COLO829 (cell line): ENCODE measurements at regions not wholly inside any gene's neighbourhood (a gene's known extent, or its start where the extent isn't known, plus 50 kb on each side); places are given as distances from the start of the nearest gene placed in this dataset.
"Not testable (repeated sequence)": the region's sequence is repeated elsewhere in the genome, so short reads cannot be mapped to it uniquely, and the experiment has no call there.

ENCODE experiments used
- DNase-seq: peaks from one replicate; pipeline ENCODE4 v3.0.0; 2012; ENCODE audit warnings: low spot score

- DNase-seq, result no peak
Measured at GRCh38 chr11:38721586-38722315, 2123.7 kb upstream of the RAG2 start.

GRCh38 chr11:38718659-38719058, 2120.6 kb upstream of the RAG2 start:
- no peak for DNase-seq

- DNase-seq, result no peak
Measured at GRCh38 chr11:38718049-38718448, 2120.0 kb upstream of the RAG2 start.

- DNase-seq, result no peak
Measured at GRCh38 chr11:38711110-38711509, 2113.1 kb upstream of the RAG2 start.

GRCh38 chr11:38710262-38710661, 2112.2 kb upstream of the RAG2 start:
- no peak for DNase-seq

GRCh38 chr11:38700111-38700510, 2102.1 kb upstream of the RAG2 start:
- DNase-seq, result no peak

- DNase-seq, result no peak
Measured at GRCh38 chr11:38693306-38693705, 2095.3 kb upstream of the RAG2 start.

GRCh38 chr11:38690211-38690610, 2092.2 kb upstream of the RAG2 start:
- DNase-seq, result not testable (repeated sequence)

- no peak for DNase-seq
Measured at GRCh38 chr11:38687008-38687407, 2089.0 kb upstream of the RAG2 start.

GRCh38 chr11:38683484-38683883, 2085.4 kb upstream of the RAG2 start:
- DNase-seq, result no peak

- no peak for DNase-seq
Measured at GRCh38 chr11:38680746-38681145, 2082.7 kb upstream of the RAG2 start.

- DNase-seq, result no peak
Measured at GRCh38 chr11:38680166-38680565, 2082.1 kb upstream of the RAG2 start.

GRCh38 chr11:38672445-38672844, 2074.4 kb upstream of the RAG2 start:
- no peak for DNase-seq

GRCh38 chr11:38667359-38667758, 2069.3 kb upstream of the RAG2 start:
- DNase-seq, result no peak

- no peak for DNase-seq
Measured at GRCh38 chr11:38648604-38649003, 2050.6 kb upstream of the RAG2 start.

GRCh38 chr11:38646382-38646781, 2048.3 kb upstream of the RAG2 start:
- no peak for DNase-seq

- DNase-seq, result no peak
Measured at GRCh38 chr11:38640854-38641253, 2042.8 kb upstream of the RAG2 start.

- no peak for DNase-seq
Measured at GRCh38 chr11:38612701-38613100, 2014.7 kb upstream of the RAG2 start.

- DNase-seq, result not testable (repeated sequence)
Measured at GRCh38 chr11:38601371-38601770, 2003.3 kb upstream of the RAG2 start.

GRCh38 chr11:38598418-38598817, 2000.4 kb upstream of the RAG2 start:
- DNase-seq, result peak; percentile 68

GRCh38 chr11:38595359-38596016, 1997.5 kb upstream of the RAG2 start:
- not testable (repeated sequence) for DNase-seq

GRCh38 chr11:38594895-38595294, 1996.9 kb upstream of the RAG2 start:
- no peak for DNase-seq

- DNase-seq, result peak; percentile 68
Measured at GRCh38 chr11:38593649-38594048, 1995.6 kb upstream of the RAG2 start.

- no peak for DNase-seq
Measured at GRCh38 chr11:38582756-38583155, 1984.7 kb upstream of the RAG2 start.
